GM18520 (cell line): ENCODE measurements at regions not wholly inside any gene's neighbourhood (a gene's known extent, or its start where the extent isn't known, plus 50 kb on each side); places are given as distances from the start of the nearest gene placed in this dataset.

ENCODE experiments used
- ATAC-seq: cut with Tn5 transposase; IDR thresholded peaks from one replicate; pipeline ENCODE4 v1.9.1; 2021; ENCODE audit not compliant: unreplicated experiment

GRCh38 chr18:78922856-78923255 is 56.8 kb upstream of the SALL3 start:
- ATAC-seq, result no peak

- ATAC-seq, result no peak
Measured at GRCh38 chr18:78924301-78924700, 55.3 kb upstream of the SALL3 start.

GRCh38 chr18:78924786-78925540 is 54.7 kb upstream of the SALL3 start:
- no peak for ATAC-seq

GRCh38 chr18:78925557-78926242 is 53.9 kb upstream of the SALL3 start:
- ATAC-seq, result no peak

GRCh38 chr18:78926243-78926615 is 53.4 kb upstream of the SALL3 start:
- no peak for ATAC-seq

- ATAC-seq, result no peak
Measured at GRCh38 chr18:78927156-78927555, 52.5 kb upstream of the SALL3 start.

- ATAC-seq, result no peak
Measured at GRCh38 chr18:78927616-78928015, 52.0 kb upstream of the SALL3 start.

- no peak for ATAC-seq
Measured at GRCh38 chr18:78928076-78928475, 51.5 kb upstream of the SALL3 start.

- no peak for ATAC-seq
Measured at GRCh38 chr18:78929516-78929915, 50.1 kb upstream of the SALL3 start.
